IMR-90 (cell line): ENCODE measurements at regions not wholly inside any gene's neighbourhood (a gene's known extent, or its start where the extent isn't known, plus 50 kb on each side); places are given as distances from the start of the nearest gene placed in this dataset.

ENCODE experiments used
- ATAC-seq: fragments of 200-7000 bp; cut with Tn5 transposase; 2 replicates; pipeline ENCODE4 v1.9.1; 2020; ENCODE audit warnings: low read depth, mild to moderate bottlenecking, moderate library complexity
- BruUV-seq: library from RNA; stranded (reverse); fragments of 400-500 nt; replicated peaks from 2 replicates; lab custom pipeline; 2021; lab: Mats Ljungman, UMichigan
- CTCF ChIA-PET: fragments of 300-600 bp; formaldehyde crosslinking; extraction: SDS; loops from one replicate; lab custom pipeline; 2021; ENCODE audit warnings: antibody characterized with exemption; lab: Yijun Ruan, JAX
- POLR2A ChIA-PET: fragments of 300-600 bp; sonication (Branson Sonifier 250); formaldehyde crosslinking; loops from one replicate; lab custom pipeline; 2022; ENCODE audit warnings: antibody characterized with exemption; ENCODE audit not compliant: unreplicated experiment; lab: Charles Lee
- DNase-seq: peaks from one replicate; pipeline ENCODE4 v3.0.0; 2013
- H2AFZ ChIP-seq: replicated peaks from 2 replicates; pipeline ENCODE3; 2013; ENCODE audit warnings: low read length, mild to moderate bottlenecking; ENCODE audit not compliant: poor library complexity
- H2AK5ac ChIP-seq: 2 replicates; pipeline ENCODE4 v1.6.1; 2013; ENCODE audit warnings: low read depth, low read length, inconsistent platforms
- H2AK9ac ChIP-seq: replicated peaks from 2 replicates; pipeline ENCODE3; 2013; ENCODE audit warnings: mild to moderate bottlenecking, low read depth, low read length, moderate library complexity; ENCODE audit not compliant: poor library complexity
- H2BK120ac ChIP-seq: 2 replicates; pipeline ENCODE4 v1.6.1; 2013; ENCODE audit warnings: low read depth, low read length, inconsistent platforms
- H2BK15ac ChIP-seq: 3 replicates; pipeline ENCODE4 v1.6.1; 2013; ENCODE audit warnings: low read depth, low read length, inconsistent platforms
- H2BK20ac ChIP-seq: 2 replicates; pipeline ENCODE4 v1.6.1; 2013; ENCODE audit warnings: low read depth, mild to moderate bottlenecking, inconsistent platforms, low read length, moderate library complexity
- H2BK5ac ChIP-seq: 2 replicates; pipeline ENCODE4 v1.6.1; 2013; ENCODE audit warnings: mild to moderate bottlenecking, low read depth, low read length, inconsistent platforms; ENCODE audit not compliant: poor library complexity, severe bottlenecking
- H3K14ac ChIP-seq: replicated peaks from 2 replicates; pipeline ENCODE4 v1.6.1; 2013; ENCODE audit warnings: low read depth, low read length, inconsistent platforms
- H3K18ac ChIP-seq: 2 replicates; pipeline ENCODE4 v1.6.1; 2013; ENCODE audit warnings: low read depth, low read length, control low read depth
- H3K23ac ChIP-seq: 2 replicates; pipeline ENCODE4 v1.6.1; 2013; ENCODE audit warnings: low read depth, low read length, inconsistent platforms
- H3K27ac ChIP-seq: 2 replicates; pipeline ENCODE4 v1.5.1; 2013; ENCODE audit warnings: mild to moderate bottlenecking, control low read depth, low read length; ENCODE audit not compliant: insufficient read depth
- H3K27me3 ChIP-seq: 2 replicates; pipeline ENCODE4 v1.6.1; 2013; ENCODE audit warnings: low read length; ENCODE audit not compliant: control insufficient read depth, insufficient read depth
- H3K36me3 ChIP-seq: 2 replicates; pipeline ENCODE4 v1.6.1; 2013; ENCODE audit warnings: low read length, mixed read lengths; ENCODE audit not compliant: control insufficient read depth, insufficient read depth
- H3K4ac ChIP-seq: 2 replicates; pipeline ENCODE4 v1.6.1; 2013; ENCODE audit warnings: low read depth, low read length, inconsistent platforms
- H3K4me1 ChIP-seq: 2 replicates; pipeline ENCODE4 v1.6.1; 2013; ENCODE audit warnings: low read length, mixed read lengths; ENCODE audit not compliant: control insufficient read depth, insufficient read depth
- H3K4me2 ChIP-seq: 2 replicates; pipeline ENCODE4 v1.6.1; 2013; ENCODE audit warnings: low read depth, mild to moderate bottlenecking, control low read depth, low read length, moderate library complexity
- H3K4me3 ChIP-seq: 2 replicates; pipeline ENCODE4 v1.5.1; 2013; ENCODE audit warnings: low read depth, mild to moderate bottlenecking, control low read depth, low read length, moderate library complexity; ENCODE audit not compliant: insufficient read depth
- H3K56ac ChIP-seq: 2 replicates; pipeline ENCODE4 v1.6.1; 2013; ENCODE audit warnings: low read length, inconsistent platforms; ENCODE audit not compliant: insufficient read depth; ENCODE audit errors: extremely low read depth
- H3K79me1 ChIP-seq, 2 experiments: 2 replicates each; pipeline ENCODE4 v1.6.1; 2013; ENCODE audit warnings: low read length in 2 of 2, inconsistent platforms in 1 of 2, low read depth in 1 of 2
- H3K9ac ChIP-seq: 2 replicates; pipeline ENCODE4 v1.6.1; 2013; ENCODE audit warnings: low read depth, low read length, control low read depth
- H3K9me1 ChIP-seq: 2 replicates; pipeline ENCODE4 v1.6.1; 2013; ENCODE audit warnings: low read length, inconsistent platforms; ENCODE audit not compliant: insufficient read depth
- H3K9me3 ChIP-seq: 2 replicates; pipeline ENCODE4 v1.6.1; 2013; ENCODE audit warnings: low read length; ENCODE audit not compliant: control insufficient read depth, insufficient read depth
- H4K20me1 ChIP-seq: 2 replicates; pipeline ENCODE4 v1.6.1; 2013; ENCODE audit warnings: low read length, inconsistent platforms; ENCODE audit not compliant: insufficient read depth
- H4K5ac ChIP-seq: 2 replicates; pipeline ENCODE4 v1.6.1; 2013; ENCODE audit warnings: mild to moderate bottlenecking, low read depth, low read length, control low read depth
- H4K8ac ChIP-seq, 2 experiments: 2 replicates each; pipeline ENCODE4 v1.6.1; 2013; ENCODE audit warnings: low read depth in 2 of 2, low read length in 2 of 2, control low read depth in 1 of 2, inconsistent platforms in 1 of 2
- H4K91ac ChIP-seq: 2 replicates; pipeline ENCODE4 v1.6.1; 2013; ENCODE audit warnings: low read depth, low read length, inconsistent platforms; ENCODE audit not compliant: insufficient read depth
- MAFK ChIP-seq: IDR thresholded peaks from 2 replicates; pipeline ENCODE4 v1.6.1; 2012; ENCODE audit warnings: low read depth, low read length, improper control_type of control experiment
- dilution Hi-C: fragments of 300-500 bp; cut with HindIII; formaldehyde crosslinking; loops from one replicate; pipeline ENCODE4 v1.14.3; 2018; ENCODE audit warnings: low sequenced_read_pairs; ENCODE audit not compliant: unreplicated experiment
- in situ Hi-C: fragments of 300-500 bp; cut with MboI; formaldehyde crosslinking; loops from 3 replicates; pipeline ENCODE4 v1.14.3; 2019; ENCODE audit warnings: low sequenced_read_pairs, inconsistent platforms, mixed read lengths
- intact Hi-C: fragments of 100-400 bp; cut with micrococcal nuclease; formaldehyde crosslinking; loops from 2 replicates; pipeline ENCODE4 v1.10.0; 2022

- DNase-seq: no peak
- Histone ChIP-seq H2BK15ac (peak overlapping the region; percentile 89), H2BK5ac (peak overlapping the region; percentile 78), H3K9ac (no peak overlapping the region), H3K4me3 (no peak overlapping the region), H3K4ac (peak overlapping the region; percentile 57), H4K20me1 (no peaks in the 10 kb centered on the region), H4K91ac (peak overlapping the region; percentile 82), H2BK20ac (peak overlapping the region; percentile 87), H2BK120ac (peak overlapping the region; percentile 89), H3K14ac (peak overlapping the region; percentile 77; the same call in 1 of the 2 replicates), H3K9me3 (peaks cover 5% of the 10 kb centered on the region; the same call in 1 of the 2 replicates), H3K4me1 (peaks cover 4% of the 10 kb centered on the region; the same call in 1 of the 2 replicates), H3K56ac (0 out of 2 replicates have a peak overlapping the region, but pooled peaks have one; percentile 6), H3K27ac (peak overlapping the region; percentile 29), H3K36me3 (no peaks in the 10 kb centered on the region), H2AK9ac (no peak overlapping the region), H3K23ac (no peak overlapping the region; the same call in 1 of the 2 replicates), H2AK5ac (peak overlapping the region; percentile 72), H3K79me1 (no peaks in the 10 kb centered on the region), H2AFZ (peak overlapping the region; percentile 58), H4K5ac (peak overlapping the region; percentile 95; the same call in 1 of the 2 replicates), H3K4me2 (no peak overlapping the region), H3K9me1 (no peaks in the 10 kb centered on the region), H3K18ac (peak overlapping the region; percentile 99; the same call in 1 of the 2 replicates), H3K27me3 (no peaks in the 10 kb centered on the region), H4K8ac (peak overlapping the region; percentile 80 to 82)
- CTCF ChIA-PET: no interaction called here
- dilution Hi-C loops: no loop called here
- in situ Hi-C loops: no loop called here
- TF ChIP-seq MAFK: no peak
- ATAC-seq: no peak
- intact Hi-C loops: no loop called here
- no TSS peak for BruUV-seq
- POLR2A ChIA-PET: no interaction called here
These were observed 861.6 kb downstream of the METTL15 start for GRCh38 chr11:28969832-28970231.
